ENCODE measurements at regions not wholly inside any gene's neighbourhood (a gene's known extent, or its start where the extent isn't known, plus 50 kb on each side); places are given as distances from the start of the nearest gene placed in this dataset.

DNA sequence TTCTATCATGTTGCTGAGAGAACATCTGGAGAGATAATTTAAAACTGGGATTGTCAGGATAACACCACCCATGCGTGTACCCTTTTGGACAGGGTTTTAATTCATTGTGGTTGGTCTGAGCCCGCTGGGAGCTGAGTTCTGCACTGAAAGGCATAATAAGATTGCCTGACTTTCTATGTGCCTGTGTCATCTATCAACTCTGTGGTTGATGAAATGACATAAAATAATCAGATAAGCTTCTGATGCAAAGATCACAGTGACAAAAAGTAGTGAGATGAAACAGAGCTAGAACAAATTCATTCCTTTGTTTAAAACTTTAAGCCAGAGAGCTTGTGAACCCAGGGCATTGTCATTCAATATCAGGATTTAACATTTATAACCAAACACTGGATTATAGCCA lies 98.7 kb downstream of the BBS10 start:
- no peak overlapping the region for H3K27ac ChIP-seq (ENCODE audit: low read depth in 2 of 2, low read length in 2 of 2)
- no peak overlapping the region for H3K9ac ChIP-seq (ENCODE audit: low read length in 3 of 3)
- DNase-seq (no peak), FAIRE-seq (no peak)
- H3K36me3 ChIP-seq (ENCODE audit: control insufficient read depth in 2 of 3, insufficient read depth in 3 of 3, low read length in 3 of 3), result no peaks in the 10 kb centered on the region
- no peaks in the 10 kb centered on the region for H3K4me1 ChIP-seq (ENCODE audit: control insufficient read depth in 2 of 3, insufficient read depth in 2 of 3, low read depth in 1 of 3, low read length in 3 of 3)
- H3K27me3 ChIP-seq (ENCODE audit: control insufficient read depth, insufficient read depth, low read length), result no peaks in the 10 kb centered on the region
- TF ChIP-seq, protein P1, sequence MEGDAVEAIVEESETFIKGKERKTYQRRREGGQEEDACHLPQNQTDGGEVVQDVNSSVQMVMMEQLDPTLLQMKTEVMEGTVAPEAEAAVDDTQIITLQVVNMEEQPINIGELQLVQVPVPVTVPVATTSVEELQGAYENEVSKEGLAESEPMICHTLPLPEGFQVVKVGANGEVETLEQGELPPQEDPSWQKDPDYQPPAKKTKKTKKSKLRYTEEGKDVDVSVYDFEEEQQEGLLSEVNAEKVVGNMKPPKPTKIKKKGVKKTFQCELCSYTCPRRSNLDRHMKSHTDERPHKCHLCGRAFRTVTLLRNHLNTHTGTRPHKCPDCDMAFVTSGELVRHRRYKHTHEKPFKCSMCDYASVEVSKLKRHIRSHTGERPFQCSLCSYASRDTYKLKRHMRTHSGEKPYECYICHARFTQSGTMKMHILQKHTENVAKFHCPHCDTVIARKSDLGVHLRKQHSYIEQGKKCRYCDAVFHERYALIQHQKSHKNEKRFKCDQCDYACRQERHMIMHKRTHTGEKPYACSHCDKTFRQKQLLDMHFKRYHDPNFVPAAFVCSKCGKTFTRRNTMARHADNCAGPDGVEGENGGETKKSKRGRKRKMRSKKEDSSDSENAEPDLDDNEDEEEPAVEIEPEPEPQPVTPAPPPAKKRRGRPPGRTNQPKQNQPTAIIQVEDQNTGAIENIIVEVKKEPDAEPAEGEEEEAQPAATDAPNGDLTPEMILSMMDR (IDR thresholded peaks at IDR 0.05; ENCODE audit: borderline replicate concordance, extremely low read depth, insufficient read depth), result no peak
- no peak overlapping the region for H3K4me3 ChIP-seq (ENCODE audit: low read length in 3 of 3)
- H3K9me3 ChIP-seq (ENCODE audit: control insufficient read depth in 2 of 3, insufficient read depth in 1 of 3, low read length in 3 of 3), result no peaks in the 10 kb centered on the region
- intact Hi-C loops (cut with DNase I), result no loop called here

DNA sequence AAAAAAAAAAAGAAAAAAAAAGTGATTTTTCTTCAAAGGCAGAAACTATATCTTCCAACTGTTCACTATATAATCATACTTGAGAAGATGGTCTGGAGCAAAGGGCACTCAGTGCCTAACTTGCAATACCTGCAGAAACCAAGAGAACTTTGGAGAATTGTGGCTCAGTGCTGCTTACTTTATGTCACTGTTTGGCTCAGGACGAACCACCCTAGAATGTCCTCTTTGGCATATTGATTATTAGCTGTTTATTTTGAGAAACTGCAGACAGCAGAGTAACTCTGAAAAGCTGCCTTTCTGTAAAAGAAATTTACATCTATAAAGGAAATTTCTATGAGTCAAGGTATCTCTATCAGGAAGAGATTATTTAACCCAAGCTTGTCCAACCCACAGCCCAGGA lies 100.2 kb downstream of the BBS10 start:
- intact Hi-C loops (cut with DNase I), result no loop called here
- no peaks in the 10 kb centered on the region for H3K27me3 ChIP-seq (ENCODE audit: control insufficient read depth, insufficient read depth, low read length)
- no peaks in the 10 kb centered on the region for H3K9me3 ChIP-seq (ENCODE audit: control insufficient read depth in 2 of 3, insufficient read depth in 1 of 3, low read length in 3 of 3)
- no peak overlapping the region for H3K27ac ChIP-seq (ENCODE audit: low read depth in 2 of 2, low read length in 2 of 2)
- TF ChIP-seq, protein P1 (IDR thresholded peaks at IDR 0.05; ENCODE audit: borderline replicate concordance, extremely low read depth, insufficient read depth), result no peak
- no peaks in the 10 kb centered on the region for H3K36me3 ChIP-seq (ENCODE audit: control insufficient read depth in 2 of 3, insufficient read depth in 3 of 3, low read length in 3 of 3)
- H3K9ac ChIP-seq (ENCODE audit: low read length in 3 of 3), result no peak overlapping the region
- H3K4me3 ChIP-seq (ENCODE audit: low read length in 3 of 3), result no peak overlapping the region
- FAIRE-seq (no peak), DNase-seq (no peak)
- H3K4me1 ChIP-seq (ENCODE audit: control insufficient read depth in 2 of 3, insufficient read depth in 2 of 3, low read depth in 1 of 3, low read length in 3 of 3), result no peaks in the 10 kb centered on the region

- no peak overlapping the region for H3K4me3 ChIP-seq (ENCODE audit: low read length in 3 of 3)
- intact Hi-C loops (cut with DNase I), result no loop called here
- no peaks in the 10 kb centered on the region for H3K36me3 ChIP-seq (ENCODE audit: control insufficient read depth in 2 of 3, insufficient read depth in 3 of 3, low read length in 3 of 3)
- no peaks in the 10 kb centered on the region for H3K27me3 ChIP-seq (ENCODE audit: control insufficient read depth, insufficient read depth, low read length)
- no peak overlapping the region for H3K9ac ChIP-seq (ENCODE audit: low read length in 3 of 3)
- FAIRE-seq (no peak), DNase-seq (no peak)
- H3K9me3 ChIP-seq (ENCODE audit: control insufficient read depth in 2 of 3, insufficient read depth in 1 of 3, low read length in 3 of 3), result no peaks in the 10 kb centered on the region
- H3K27ac ChIP-seq (ENCODE audit: low read depth in 2 of 2, low read length in 2 of 2), result no peak overlapping the region
- TF ChIP-seq, protein P1 (IDR thresholded peaks at IDR 0.05; ENCODE audit: borderline replicate concordance, extremely low read depth, insufficient read depth), result no peak
- H3K4me1 ChIP-seq (ENCODE audit: control insufficient read depth in 2 of 3, insufficient read depth in 2 of 3, low read depth in 1 of 3, low read length in 3 of 3), result no peaks in the 10 kb centered on the region
Observed at GRCh38 chr12:76247026-76247646, 101.1 kb downstream of the BBS10 start.

DNA sequence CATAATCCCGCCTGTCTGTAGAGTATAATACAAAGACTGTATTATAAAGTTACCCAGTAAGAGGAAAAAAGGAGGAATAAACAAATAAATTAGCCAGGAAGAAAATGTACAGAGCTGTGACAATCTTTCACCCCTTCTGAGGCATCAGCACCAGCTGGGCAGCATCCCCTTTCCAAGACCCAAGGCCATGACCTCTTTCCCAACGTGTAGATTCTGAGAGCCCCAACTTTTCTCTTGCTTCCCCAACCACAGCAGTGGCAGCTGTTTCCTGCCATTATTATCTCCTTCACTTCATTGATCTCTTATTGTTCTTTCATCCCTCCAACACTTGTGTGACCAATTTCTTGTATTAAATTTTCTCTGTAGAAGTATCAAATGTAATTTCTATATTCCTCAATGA lies 101.6 kb downstream of the BBS10 start:
- Histone ChIP-seq H3K36me3 (ENCODE audit: control insufficient read depth in 2 of 3, insufficient read depth in 3 of 3, low read length in 3 of 3) (no peaks in the 10 kb centered on the region), H3K27me3 (ENCODE audit: control insufficient read depth, insufficient read depth, low read length) (no peaks in the 10 kb centered on the region), H3K4me3 (ENCODE audit: low read length in 3 of 3) (no peak overlapping the region), H3K9me3 (ENCODE audit: control insufficient read depth in 2 of 3, insufficient read depth in 1 of 3, low read length in 3 of 3) (no peaks in the 10 kb centered on the region), H3K9ac (ENCODE audit: low read length in 3 of 3) (no peak overlapping the region), H3K27ac (ENCODE audit: low read depth in 2 of 2, low read length in 2 of 2) (no peak overlapping the region), H3K4me1 (ENCODE audit: control insufficient read depth in 2 of 3, insufficient read depth in 2 of 3, low read depth in 1 of 3, low read length in 3 of 3) (no peaks in the 10 kb centered on the region)
- TF ChIP-seq, protein P1 (IDR thresholded peaks at IDR 0.05; ENCODE audit: borderline replicate concordance, extremely low read depth, insufficient read depth), result no peak
- intact Hi-C loops (cut with DNase I), result no loop called here
- FAIRE-seq (no peak), DNase-seq (no peak)
